Fibroblast of skin of abdomen (primary cell): ENCODE measurements at regions not wholly inside any gene's neighbourhood (a gene's known extent, or its start where the extent isn't known, plus 50 kb on each side); places are given as distances from the start of the nearest gene placed in this dataset.
"Not testable (repeated sequence)": the region's sequence is repeated elsewhere in the genome, so short reads cannot be mapped to it uniquely, and the experiment has no call there.

Experiments used
- DNase-seq: peaks from one replicate; pipeline ENCODE4 v3.0.0-alpha.2; 2013

DNA sequence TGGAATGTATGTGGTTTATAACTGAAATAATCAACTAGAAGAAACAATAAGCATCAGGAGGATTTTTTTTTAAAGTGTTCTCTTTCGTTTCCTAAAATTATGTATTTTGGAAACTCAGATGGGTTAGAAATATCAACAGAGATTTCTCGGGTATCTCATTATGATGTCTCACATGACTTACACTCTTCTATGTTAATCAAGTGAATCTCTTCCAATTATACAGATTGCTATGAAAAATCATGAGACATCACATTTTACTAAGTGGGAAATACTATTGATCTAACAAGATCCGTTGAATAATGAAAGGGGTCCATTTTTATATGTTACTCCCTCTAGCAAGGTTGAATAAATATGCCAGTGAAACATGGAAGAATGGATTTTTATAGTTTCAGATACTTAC lies 54.7 kb upstream of the NRIP1 start:
- DNase-seq, result no peak

DNA sequence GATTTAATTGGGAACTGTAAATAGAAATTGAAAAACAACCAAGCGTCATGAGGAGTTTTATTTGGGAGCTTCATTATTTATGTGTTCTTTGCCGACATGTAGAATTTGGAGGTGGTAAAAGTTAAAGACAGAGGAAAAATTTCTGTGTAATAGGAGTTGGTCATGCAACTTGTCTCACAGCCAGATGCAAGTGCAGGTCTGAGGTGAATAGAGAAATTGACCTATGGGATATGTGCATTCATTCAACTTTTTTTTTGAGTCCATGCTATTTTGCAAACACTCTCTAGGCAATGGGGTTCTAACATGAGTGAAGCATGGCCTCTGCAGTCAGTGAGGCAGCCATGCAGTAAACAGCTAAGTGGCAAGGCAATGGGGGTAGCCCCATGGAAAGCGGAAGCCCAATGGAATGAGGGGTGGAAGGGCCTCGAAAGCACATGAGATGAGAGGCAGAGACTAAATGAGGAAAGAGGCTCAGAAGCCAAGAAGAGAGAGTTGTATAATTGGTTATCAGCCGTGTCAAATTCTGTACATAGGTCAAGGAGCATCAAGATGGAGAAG lies 56.4 kb upstream of the NRIP1 start:
- no peak for DNase-seq

DNA sequence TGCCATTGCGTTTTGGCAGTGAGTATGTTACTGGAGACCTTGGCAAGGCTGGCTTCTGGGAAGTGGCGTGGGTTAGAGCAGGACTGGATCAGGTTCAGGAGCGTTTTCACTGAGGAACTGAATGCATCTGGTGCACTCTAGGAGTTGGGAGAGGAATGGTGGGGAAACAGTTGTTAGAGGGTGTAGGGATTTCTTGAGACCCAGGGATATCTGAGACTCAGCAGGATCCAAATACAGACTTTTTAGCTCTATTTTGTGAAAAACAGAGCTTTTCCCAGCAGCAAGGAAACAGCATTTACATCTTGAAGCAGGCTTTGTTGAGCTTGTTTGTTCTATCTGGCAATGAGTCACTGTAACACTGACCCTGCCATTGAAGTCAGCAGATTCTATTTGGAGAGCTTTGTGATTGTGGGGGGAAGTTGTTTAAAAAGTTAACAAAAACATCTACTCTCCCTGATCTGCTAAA lies 56.9 kb upstream of the NRIP1 start:
- DNase-seq, result no peak

DNA sequence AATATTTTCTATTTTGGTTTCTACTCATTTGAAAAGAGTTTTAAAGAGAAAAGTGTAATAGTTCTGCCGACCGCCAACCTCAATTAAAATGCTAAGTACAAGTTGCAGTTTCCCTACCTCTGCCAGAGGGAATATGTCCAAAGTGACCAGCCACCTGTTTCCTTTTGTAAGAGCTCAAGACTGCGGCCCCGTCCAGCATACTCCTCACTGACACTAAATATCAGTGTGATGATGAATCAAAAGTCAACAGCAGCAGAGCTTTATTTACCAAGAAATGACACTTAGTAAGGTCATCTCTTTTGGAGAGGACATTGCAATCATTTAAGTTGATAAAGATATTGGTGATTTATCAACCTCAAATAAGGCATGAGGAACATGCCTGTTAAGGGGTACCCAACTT lies 57.4 kb upstream of the NRIP1 start:
- DNase-seq, result no peak

DNA sequence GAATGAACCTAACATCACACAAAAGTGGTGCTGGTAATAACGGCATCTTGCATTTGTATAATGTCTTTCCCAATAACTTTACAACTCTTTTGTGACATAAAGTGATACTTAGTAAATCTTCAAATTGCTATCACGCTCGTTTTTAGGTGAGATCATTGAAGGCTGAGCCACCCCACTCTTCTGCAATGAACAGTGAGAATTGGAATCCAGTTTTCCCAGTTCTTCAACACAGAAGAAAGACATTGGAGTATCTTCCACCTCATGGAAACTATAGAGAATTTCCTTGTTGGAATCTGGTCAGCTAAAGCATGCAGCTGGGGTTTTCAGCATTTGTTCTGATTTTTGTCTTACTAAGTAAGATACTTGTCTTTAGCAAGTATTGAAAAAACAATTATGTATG lies 59.9 kb upstream of the NRIP1 start:
- DNase-seq, result no peak

DNA sequence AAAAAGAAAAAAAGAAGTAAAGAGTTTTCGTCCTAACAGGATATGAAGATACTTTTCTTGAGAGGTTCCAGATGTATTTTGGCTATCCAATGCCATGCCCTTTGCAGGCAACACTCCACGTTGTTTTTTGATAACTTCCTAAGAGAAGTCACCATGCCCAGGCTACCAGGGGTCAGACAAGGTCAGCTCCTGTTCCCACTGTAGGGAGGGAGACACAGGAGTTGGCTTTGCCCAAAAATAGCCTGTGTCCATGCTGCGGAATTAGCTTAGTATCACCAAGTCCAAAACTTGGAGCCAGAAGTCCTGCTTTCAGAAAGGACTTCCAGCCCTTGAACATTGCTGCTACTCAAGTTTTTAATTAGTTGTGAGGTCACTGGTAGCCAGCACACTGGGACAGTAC lies 62.1 kb upstream of the NRIP1 start:
- no peak for DNase-seq

DNA sequence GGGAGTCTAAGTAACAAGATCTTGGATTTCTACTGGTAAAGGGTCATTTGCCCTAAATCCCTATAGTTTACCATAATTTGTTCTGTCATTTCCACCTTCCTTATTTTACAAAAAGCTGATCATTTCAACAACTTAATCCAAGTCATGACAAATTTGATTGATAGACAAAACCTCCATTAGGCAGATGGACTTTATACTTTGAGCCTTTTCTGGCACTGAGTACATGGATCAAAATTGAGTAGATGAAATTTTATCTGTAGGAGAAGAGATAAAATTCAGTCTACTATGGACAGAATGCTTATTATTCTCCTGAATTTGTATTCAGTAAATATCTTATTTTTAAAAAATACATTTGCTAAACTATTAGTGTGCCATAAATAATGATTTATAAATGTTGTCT lies 62.6 kb upstream of the NRIP1 start:
- DNase-seq, result no peak

DNA sequence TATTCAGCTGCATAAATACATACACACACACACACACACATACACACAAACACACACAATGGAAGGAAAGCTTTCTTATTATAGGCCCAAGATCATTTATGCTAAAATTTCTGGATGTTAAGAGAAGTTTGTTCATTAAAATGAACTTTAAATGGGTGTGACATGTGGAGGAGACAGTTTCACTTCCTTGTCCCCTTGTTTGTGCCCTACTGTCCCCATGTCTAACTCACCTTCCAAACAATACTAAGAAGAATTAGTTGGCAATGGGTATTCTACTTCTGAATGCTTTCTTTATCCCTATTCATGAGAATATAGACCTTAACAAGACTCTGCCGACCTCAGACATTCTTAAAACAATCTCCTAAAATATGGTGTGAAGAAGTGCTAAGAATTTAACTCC lies 63.5 kb upstream of the NRIP1 start:
- DNase-seq, result no peak

DNA sequence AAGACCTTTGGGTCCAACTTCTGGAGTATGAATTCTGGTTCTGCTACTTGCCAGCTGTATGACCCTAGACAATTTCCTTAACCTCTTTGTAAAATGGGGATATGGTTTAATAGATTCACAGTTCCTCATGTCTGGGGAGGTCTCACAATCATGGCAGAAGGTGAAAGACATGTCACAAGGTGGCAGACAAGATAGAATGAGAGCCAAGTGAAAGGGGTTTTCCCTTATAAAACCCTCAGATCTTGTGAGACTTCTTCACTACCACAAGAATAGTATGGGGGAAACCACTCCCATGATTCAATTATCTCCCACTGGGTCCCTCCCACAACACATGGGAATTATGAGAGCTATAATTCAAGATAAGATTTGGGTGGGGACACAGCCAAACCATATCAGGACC lies 63.9 kb upstream of the NRIP1 start:
- DNase-seq, result not testable (repeated sequence)

DNA sequence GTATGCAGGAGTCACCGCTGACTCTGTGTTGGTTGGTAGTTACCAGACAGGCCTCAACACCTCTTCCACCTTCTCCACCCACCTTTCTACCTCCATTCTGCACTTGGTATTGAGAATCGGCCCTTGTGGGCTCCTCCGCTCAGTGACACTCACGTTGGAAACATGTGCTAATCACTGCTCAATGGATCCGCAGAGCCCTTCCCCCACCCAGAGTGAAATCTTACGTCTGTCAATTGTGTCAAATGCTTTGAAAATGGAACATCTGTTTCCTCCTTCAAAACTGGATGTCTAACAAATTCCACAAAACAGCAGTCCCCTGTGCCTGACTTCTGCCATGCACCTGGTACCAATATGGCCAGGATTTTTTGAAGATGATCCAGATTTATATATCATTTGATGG lies 65.5 kb upstream of the NRIP1 start:
- DNase-seq, result no peak

DNA sequence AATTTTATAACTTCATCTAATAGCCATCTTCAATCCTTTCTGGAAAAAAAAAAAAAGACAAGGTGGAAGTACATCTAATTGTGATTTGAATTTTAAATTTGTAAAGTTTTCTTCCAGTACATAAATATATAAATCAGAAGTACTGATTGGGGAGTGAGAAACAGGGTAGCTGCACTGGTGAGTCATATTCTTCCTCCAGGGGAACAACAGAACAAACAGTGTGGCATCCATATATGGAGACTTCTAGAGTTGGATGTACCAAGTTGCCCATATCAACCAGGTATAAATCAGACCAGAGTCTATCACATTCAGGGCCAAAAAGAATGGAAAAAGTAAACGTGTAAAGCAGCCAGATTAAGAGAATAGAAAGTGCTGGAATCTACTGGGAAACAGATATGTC lies 66.0 kb upstream of the NRIP1 start:
- no peak for DNase-seq

DNA sequence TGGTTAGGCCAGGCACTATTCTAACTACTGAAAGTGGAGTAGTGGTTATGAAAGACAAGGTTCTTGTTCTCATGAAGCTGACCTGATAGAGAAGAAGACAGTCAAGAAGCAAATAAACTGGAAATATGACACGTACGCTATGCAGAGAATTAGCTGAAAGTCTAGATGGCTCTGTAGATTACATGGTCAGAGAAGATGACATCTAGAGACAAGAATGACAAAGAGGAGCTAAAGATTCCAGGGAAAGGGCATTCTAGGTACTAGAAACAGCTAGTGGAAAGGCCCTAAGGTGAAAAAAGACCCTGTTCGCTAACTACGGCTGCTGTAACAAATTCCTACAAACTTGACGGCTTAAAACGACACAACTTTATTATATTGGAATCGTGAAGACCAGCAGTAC lies 68.0 kb upstream of the NRIP1 start:
- DNase-seq, result no peak

DNA sequence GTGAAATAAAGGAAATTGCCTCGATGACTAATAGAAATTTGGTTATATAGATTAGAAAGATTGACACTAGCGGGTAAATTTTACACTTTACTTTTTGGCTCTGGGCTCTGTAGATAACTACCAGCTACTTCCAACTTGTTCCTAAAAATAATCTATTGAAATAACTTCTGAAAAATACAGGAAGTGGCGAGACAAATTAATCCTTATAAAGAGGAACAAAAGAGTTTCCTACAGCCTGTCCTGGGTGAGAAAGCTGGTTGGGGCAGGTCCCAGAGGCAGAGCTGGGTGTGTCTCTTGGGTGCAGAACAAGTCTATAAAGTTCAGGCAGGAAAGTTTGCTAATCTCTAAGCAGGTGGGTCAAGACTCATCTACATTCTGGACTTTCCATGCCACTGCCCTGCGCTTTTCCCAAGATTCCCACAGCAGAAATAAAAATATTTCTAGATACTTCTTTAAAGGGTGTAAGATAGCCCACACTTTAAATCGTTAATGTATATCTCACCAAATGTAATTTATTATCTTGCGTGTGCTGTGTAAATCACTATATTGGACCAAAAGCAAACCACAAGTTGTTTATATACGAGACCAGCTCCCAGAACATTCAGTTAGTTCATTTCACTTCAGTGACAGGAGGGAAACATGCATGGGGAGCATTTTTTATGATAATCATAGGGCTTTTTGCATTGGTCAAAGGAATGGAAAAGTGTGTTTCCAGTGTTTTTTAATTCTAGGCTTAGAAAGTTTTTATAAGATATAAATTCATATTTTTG lies 70.1 kb upstream of the NRIP1 start:
- DNase-seq, result no peak

DNA sequence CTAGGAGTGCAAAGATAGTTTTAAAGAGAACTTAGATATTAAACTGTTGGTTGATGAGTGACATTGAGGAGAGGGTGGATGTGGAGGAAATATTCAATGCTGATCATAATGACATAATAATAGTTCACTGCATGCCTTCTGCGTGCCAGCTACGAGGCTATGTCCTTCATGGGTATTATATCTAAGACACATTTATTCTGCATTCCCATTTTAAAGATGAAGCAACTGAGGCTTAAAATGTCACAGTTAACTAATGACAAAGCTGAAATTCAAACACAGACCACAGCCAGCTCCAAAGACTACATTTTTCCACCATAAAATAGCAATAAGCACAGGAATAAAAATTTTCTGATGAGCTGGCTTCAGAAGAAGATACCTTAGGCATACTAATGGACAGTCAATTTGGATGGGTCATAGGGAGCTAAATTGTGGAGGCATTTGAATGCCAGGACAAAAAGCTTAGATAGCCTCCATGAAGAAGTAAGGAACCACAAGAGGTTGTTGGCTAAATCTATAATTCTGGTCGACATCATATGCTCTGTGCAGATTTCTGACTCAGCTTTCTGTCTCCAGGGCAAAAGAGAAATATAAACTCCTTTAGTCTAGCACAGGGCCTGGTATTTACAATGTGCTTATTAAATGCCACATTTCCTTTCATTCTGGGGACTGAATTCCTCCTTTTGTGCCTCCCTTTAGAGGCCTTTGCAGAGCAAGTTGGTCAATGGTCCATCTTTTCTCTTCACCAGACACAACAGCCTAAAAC lies 71.2 kb upstream of the NRIP1 start:
- no peak for DNase-seq

DNA sequence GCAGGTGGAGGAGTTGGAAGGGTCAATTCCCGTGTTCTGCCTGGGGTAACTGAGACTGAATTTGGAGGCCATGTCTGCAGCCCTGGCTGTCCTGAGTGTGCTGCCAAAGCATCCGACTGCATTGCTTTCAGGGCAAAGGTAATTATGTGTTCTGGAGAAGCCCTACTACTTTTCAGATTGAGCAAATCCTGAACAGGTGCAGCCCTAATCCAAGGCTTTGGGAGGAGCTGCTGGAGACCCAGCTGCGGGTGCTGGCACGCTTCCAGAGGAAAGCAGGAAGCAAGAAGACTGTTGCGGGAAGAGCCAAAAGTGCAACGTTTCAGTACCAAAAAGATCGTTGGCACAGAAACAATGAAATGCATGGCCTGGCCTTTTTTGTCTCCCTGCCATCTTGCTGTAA lies 73.7 kb upstream of the NRIP1 start:
- no peak for DNase-seq

DNA sequence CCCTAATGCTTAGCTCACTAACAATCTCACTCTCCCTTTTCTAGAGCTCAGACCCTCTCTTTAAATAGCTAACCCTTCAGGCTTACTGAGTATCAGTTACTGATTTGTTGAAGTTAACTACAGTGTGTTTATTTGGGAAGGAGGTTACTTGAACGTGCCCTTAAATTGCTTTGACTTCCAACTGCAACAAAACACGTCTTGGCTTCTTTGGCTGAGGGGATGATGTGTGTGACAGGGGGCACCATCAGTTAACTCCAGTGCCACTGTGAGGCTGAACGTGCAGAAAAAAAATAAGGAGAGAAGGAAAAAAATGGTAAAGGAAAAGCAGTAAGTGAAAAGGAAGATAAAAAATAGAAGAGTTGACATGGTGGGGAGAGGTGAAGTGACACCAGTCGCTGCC lies 75.1 kb upstream of the NRIP1 start:
- no peak for DNase-seq

DNA sequence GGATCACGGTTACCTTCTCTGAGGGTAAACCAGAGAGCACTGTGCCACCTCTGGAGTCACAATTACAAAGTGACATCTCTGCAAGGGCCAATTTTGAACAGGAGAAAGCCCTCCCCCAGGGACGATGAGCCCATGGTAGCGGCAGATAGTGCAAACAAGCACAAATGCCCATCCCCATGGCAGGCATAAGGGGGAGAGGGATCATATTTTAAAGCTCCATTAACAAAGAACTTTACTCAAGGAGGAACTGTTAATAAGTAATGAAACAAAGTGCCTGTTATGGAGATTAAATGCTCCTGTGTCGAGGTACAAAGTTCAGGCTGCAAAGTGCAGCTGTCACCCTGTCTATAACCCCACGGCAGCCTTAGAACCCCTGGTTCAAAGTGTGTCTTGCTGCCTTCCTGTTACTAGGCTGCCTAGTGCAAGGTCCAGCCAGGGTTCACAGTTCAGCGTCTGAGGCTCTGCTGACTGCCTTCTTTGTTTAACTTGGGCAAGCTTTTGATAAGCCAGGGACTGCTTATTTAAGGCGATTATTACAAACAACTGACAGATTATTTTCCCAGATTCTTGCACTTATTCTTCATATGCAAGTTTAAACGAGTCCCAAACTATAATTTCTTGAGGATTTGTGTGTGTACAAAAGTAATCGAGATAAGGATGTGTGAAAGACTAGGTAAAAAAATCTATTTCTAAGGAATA lies 75.7 kb upstream of the NRIP1 start:
- no peak for DNase-seq

DNA sequence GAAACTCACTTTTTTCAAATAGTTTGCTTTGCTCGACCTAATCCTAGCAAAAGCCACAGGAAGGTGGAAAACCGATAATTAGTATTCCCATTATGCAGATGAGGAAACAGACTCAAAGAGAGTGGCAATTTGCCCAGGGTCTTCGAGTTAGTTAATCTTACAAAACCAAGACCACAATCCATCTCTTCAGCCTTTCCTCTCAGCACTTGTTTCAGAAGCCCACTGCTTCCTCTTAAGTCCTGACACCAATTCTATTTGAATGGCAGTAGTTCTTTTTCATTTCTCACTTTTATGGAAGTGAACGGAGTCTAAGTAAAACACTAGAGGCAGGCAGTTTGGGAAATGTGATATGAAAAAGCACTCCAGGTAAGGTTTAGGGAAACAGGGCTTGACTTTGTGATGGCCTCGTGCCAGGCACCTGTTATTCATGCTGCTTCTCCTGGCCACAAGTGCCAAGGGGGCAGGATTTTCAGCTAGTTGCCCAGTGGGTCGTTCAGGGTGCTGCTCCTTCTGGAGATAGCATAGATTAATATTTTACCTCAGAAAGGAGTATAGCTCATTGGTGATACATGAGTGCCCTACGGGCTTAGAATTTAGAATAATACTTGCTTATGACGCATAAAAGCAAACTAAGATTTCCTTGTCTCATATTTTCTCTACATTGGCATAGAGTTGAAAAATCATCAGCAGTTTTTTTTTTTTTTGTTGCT lies 76.6 kb upstream of the NRIP1 start:
- no peak for DNase-seq

DNA sequence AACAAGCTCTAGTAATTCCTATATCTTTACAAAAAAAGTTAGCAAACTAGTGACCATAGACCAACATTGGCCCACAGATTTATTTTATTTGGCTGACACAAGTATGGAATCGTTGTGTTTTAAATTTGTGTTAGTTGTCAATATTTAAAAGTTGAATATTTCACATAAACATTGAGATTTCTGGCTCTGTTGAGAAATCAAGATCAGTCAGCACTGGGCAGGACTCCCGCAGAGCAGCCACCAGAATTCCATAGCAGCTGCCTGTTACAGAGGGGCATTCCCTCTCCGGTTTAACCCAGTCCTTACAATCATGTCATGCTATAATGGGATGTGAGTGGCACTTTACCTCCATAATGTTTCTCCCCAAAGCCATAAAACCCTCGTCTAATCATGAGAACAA lies 79.2 kb upstream of the NRIP1 start:
- no peak for DNase-seq

DNA sequence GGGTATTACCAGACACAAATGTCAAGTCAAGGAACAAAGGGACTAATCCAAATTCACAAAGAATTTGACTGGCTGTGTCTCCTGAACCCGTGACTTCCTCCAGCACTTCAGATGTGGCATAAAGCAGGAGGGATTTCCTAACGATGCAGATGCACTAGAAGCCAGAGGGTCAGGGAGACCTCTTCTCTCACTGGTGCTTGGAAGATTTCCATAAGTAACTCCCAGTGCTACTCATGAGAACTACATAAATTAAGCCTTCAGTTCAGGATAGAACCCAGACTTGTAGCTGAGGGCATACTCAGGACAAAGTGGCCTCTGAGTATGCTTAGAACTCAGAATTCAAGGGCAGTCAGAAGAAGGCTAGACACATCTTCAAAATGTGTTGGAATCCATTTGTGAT lies 83.6 kb upstream of the NRIP1 start:
- DNase-seq, result no peak

DNA sequence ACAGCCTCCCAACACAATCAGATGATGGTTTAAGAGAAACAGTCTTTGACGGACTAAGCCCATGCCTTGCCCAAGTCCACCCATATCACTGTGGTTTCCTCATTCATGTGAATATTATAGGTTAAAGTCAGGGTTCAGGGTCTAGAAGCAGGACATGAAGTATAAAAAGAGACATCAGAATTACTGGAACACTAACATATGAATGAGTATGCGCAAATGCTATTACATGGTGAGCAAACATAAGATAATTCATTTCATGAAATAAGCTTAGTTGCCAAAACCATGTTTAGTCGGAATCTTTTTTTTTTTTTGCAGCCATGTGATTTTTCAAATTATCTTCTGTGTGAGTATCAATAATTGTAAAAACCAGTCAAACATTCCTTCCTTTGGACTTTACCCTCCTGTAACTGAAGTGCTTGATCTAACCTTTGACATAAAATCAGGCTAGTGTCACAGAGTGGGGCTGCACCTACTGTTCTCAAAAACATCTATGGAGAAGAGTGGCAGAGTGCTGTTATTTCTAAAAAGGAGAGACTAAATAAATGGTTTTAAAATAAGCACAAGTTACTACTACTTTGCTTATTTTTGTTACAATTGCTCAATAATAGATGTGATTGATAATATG lies 84.9 kb upstream of the NRIP1 start:
- no peak for DNase-seq

DNA sequence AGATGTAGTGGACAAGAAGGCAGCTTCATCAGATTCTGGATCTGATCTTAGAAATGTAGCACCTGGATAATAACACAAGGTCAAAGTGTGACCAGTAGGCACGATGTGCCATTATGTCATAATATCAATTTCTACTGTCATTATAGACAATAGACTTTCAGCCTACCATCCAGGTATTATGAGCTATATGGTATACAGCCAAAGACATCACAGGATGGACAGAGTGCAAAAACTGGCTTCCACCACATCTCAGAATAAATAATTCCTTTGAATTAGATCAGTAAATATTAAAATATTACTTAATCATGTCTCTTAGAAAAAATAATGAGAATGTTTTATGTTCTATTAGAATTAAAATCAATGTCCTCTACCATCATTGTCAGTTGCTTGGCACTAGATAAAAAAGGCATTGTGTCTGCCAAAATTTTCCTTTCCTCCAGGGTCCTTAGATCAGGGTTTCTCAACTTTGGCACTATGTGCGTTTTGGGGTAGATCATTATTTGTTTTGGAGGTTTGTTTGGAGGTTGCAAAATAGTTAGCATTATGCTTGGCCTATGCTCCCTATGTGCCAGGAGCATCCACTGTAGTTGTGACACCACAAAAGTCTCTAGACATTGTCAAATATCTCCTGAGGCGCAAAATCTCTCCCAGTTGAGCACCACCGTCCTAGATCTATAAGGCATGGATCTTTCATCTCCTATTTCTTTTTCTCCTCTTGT lies 86.7 kb upstream of the NRIP1 start:
- DNase-seq, result no peak
